Motor neuron (in vitro differentiated cells): ENCODE measurements at regions not wholly inside any gene's neighbourhood (a gene's known extent, or its start where the extent isn't known, plus 50 kb on each side); places are given as distances from the start of the nearest gene placed in this dataset.

Source experiments
- ATAC-seq, 8 experiments: fragments of 200-7000 bp; cut with Tn5 transposase; replicated peaks in 6 of 8; 2 replicates each; pipeline ENCODE4 v1.8.0; 2021; ENCODE audit warnings: mild to moderate bottlenecking in 8 of 8, moderate library complexity in 8 of 8
- H3K27ac ChIP-seq, 2 donors: fragments of 250-450 bp; sonication (Bioruptor Pico); 2 replicates each; pipeline ENCODE4 v1.9.0; 2021; ENCODE audit warnings: antibody characterized with exemption in 2 of 2, mild to moderate bottlenecking in 2 of 2, moderate library complexity in 1 of 2
- H3K4me1 ChIP-seq, 2 donors: fragments of 250-450 bp; sonication (Bioruptor Pico); replicated peaks in 1 of 2; 2 replicates each; pipeline ENCODE4 v1.6.1; 2021; ENCODE audit warnings: antibody characterized with exemption in 2 of 2, mild to moderate bottlenecking in 2 of 2, moderate library complexity in 1 of 2
- H3K4me3 ChIP-seq, 5 donors: fragments of 250-450 bp; sonication (Bioruptor Pico); 2 replicates each; pipeline ENCODE4 v1.9.0; 2021; ENCODE audit warnings: antibody characterized with exemption in 5 of 5, mild to moderate bottlenecking in 5 of 5, moderate library complexity in 4 of 5
- WGBS, 10 experiments: fragments of 450-650 bp; shearing (Covaris generic); methylation state at CpG; one replicate each; pipeline ENCODE4 v1.0.0; 2022; 5-methylcytosine and 5-hydroxymethylcytosine counted together
- in situ Hi-C, 9 experiments: fragments of 400-800 bp; cut with MboI; loops; one replicate each; pipeline ENCODE4 v1.15.0; 2021; ENCODE audit warnings: low sequenced_read_pairs in 9 of 9, low pct_unique_long_range_greater_than_20kb in 2 of 9; ENCODE audit not compliant: unreplicated experiment in 9 of 9

DNA sequence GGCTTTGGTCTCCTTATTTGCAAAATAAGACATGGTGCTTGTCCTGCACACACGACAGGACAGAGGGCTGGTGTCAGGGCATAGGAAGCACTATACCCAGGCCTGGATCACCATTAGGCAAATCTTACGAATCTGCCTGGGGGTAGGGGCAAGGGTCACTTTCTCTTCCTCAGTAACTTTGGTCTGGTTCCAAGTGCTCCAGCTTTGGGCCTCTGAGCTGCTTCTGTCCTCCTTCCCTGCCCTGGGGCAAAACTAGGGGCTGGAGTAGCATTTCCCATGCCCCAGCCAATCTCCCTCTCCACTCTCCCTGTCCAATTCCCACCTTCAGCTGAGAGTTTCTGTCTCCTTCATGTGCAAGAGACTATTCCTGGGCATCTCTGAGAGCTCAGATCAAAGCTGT is 123.7 kb upstream of the NECTIN1 start:
- no peak overlapping the region for H3K4me3 ChIP-seq
- H3K4me1 ChIP-seq = peaks cover 3 to 5% of the 10 kb centered on the region in 2 donors
- H3K27ac ChIP-seq = no peak overlapping the region
- in situ Hi-C loops = no loop called here
- WGBS, 10 experiments = 20 to 60% (median 40%) methylated on average over 1 of the region's 2 CpGs; no CpG with 5 or more reads in 7 of the 10 experiments
- peak in 2 of 8 experiments; percentile 18 to 43 for ATAC-seq

DNA sequence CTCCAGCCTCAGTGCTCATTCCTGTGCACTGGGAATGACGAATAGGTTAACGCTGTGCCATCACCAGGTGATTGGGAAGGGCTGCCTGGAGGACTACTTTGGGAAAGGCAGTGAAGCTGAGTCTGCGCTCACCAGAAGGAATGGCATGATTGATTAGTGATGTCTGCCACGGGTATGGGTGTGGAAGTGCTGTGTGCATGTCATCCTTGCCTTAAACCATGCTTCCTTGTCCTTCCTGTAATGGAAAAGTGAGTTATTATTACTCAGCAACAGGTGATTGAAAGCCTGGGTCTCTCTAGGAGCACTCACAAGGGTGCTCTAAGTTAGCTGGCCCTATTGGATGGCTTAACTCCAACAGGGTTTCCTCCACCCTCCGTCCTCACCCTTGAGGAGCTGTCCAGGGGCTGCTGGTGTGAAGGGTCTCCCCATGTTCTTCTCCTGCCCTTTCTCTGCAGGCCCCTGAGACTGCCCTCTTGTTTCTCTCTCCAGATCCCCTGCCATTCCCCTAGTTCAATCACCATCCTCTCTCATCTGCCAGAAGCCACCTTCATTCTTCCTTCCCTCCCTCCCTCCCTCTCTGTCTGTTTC is 121.9 kb upstream of the NECTIN1 start:
- H3K4me1 ChIP-seq = peaks cover 5 to 6% of the 10 kb centered on the region in 2 donors
- H3K4me3 ChIP-seq = no peak overlapping the region
- in situ Hi-C loops = no loop called here
- ATAC-seq = no peak
- H3K27ac ChIP-seq = no peak overlapping the region
- 50 to 91% (median 81%) methylated on average over 3 to 4 of the region's 5 CpGs; no CpG with 5 or more reads in 5 of the 10 experiments for WGBS, 10 experiments

DNA sequence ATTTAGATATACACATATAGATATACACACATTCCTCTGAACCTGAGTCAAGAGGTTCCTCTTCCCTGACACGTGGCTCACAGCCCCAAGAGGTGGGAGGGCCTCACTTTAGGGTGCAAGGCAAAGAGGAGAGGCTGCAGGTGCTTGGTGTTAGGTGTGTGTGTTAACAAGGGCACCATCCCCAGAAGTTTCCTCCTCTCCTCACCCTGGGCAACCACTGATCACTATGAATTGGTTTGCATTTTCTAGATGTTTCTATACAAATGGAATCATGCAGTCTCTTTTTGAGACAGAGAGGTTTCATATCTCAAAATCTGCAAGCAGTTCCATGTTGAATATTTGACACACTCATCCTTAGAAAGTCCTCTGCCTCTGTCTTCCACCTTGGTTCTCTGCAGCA is 120.9 kb upstream of the NECTIN1 start:
- no peak overlapping the region for H3K27ac ChIP-seq
- H3K4me3 ChIP-seq = no peak overlapping the region
- ATAC-seq = no peak
- H3K4me1 ChIP-seq = peaks cover 8% of the 10 kb centered on the region in 2 donors
- in situ Hi-C loops = no loop called here
- 0 to 33% (median 20%) methylated on average over 1 of the region's 1 CpG; no CpG with 5 or more reads in 5 of the 10 experiments for WGBS, 10 experiments

DNA sequence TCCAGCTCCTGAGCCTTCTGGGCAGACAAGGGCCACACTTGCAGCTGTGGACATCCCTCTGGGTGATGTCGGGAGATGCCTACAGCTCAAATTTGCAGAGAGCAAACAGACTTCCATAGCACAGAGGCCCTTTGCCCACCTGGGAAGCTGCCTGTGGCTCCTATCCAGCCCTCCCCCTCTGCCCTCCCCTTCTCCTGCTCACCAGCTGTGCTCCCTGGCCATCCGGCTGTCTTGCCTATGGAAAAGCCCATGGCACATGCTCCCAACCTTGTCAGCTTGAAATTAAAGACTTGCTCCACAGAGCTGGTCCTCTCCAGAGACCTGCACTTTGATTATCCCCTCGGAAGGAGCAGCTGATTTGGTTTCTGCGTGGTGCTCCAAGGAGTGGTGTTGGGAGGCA is 118.9 kb upstream of the NECTIN1 start:
- no peak overlapping the region for H3K27ac ChIP-seq
- WGBS, 10 experiments = 20 to 80% (median 50%) methylated on average over 1 of the region's 4 CpGs; no CpG with 5 or more reads in 7 of the 10 experiments
- H3K4me1 ChIP-seq = peaks cover 11 to 20% of the 10 kb centered on the region in 2 donors
- peak in 3 of 8 experiments; percentile 11 to 42 (median 11) for ATAC-seq
- H3K4me3 ChIP-seq = no peak overlapping the region
- in situ Hi-C loops = no loop called here

DNA sequence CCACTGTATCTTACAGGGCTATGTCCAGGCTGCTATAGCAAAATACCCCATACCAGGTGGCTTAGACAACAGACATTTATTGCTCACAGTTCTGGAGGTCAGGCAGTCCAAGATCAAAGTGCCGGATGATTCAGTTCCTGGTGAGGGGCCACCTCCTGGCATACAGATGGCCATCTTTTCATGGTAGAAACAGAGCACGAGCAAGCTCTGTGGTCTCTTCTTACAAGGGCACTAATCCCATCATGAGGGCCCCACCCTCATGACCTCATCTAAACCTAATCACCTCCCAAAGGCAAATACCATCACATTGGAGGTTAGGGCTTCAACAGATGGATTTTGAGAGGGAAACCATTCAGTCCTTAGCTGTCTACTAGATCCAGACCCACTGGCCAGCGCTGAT is 117.4 kb upstream of the NECTIN1 start:
- Histone ChIP-seq H3K4me1 (peaks cover 11 to 23% of the 10 kb centered on the region in 2 donors), H3K27ac (no peak overlapping the region), H3K4me3 (no peak overlapping the region)
- 60 to 100% (median 85%) methylated on average over 1 to 3 of the region's 3 CpGs; no CpG with 5 or more reads in 4 of the 10 experiments for WGBS, 10 experiments
- in situ Hi-C loops = no loop called here
- no peak for ATAC-seq

DNA sequence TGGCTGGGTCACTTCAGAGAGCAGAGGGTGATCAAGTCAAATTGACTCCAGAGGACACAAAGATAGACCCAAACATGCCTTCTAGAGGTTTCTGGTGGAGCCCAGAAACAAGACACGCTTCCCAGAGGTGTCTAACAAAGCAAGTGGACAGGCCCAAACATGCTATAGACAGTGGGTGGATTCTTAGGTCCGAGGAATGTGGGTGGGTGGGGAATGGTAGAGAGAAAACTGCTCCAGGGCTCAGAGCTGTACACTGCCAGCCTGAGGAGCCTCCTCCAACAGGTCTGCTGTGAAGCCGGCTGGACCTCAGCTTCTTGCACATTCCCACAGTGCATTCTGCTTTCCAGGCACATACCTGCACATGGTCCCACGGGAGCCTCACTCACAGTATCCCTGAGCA is 116.8 kb upstream of the NECTIN1 start:
- peak in 2 of 8 experiments; percentile 7 to 10 for ATAC-seq
- Histone ChIP-seq H3K4me3 (no peak overlapping the region), H3K27ac (no peak overlapping the region), H3K4me1 (peaks cover 11 to 26% of the 10 kb centered on the region in 2 donors)
- in situ Hi-C loops = no loop called here
- WGBS, 10 experiments = 38 to 90% (median 80%) methylated on average over 1 to 3 of the region's 4 CpGs; no CpG with 5 or more reads in 5 of the 10 experiments

DNA sequence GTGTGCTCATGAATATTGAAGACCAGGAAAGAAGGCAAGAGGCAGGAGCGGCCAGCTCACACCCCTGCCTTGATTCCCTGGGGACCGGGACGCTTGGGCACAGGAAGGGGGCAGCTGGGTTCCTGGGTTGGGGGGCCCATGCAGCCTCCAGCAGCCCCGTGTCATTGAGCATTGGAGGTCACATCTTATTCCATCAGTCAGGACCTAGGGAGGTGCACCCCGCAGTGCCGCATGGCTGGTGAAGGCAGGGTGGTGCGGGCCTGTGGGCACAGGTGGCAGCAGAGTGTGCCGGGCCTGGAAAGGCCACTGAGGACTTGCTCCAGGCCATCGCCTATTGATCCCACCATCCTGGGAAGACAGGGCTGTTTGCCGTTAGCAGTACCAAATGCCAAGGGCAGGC is 116.3 kb upstream of the NECTIN1 start:
- 80 to 100% (median 88%) methylated on average over 1 to 4 of the region's 10 CpGs; no CpG with 5 or more reads in 6 of the 10 experiments for WGBS, 10 experiments
- in situ Hi-C loops = no loop called here
- ATAC-seq = no peak
- no peak overlapping the region for H3K4me3 ChIP-seq
- H3K27ac ChIP-seq = no peak overlapping the region
- peaks cover 11 to 26% of the 10 kb centered on the region in 2 donors for H3K4me1 ChIP-seq

DNA sequence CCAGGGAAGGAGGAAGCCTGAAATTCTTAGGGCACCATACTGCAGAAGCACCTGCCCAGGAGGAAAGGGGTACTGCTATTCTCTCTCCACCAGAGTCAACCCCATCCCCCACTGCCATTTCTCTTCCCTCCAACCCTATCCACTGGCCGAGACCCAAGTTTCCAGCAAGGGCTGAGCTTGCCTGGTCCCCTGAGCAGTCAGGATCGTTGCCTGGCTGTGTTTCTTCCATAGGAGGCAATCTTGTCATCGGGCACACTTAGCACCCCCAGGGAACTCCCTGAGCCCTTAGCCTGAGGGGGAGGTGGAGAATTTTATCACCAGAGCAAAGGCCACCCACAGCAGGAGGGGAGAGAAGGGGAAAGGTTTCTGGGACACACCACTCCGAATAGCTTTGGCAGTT is 115.8 kb upstream of the NECTIN1 start:
- WGBS, 10 experiments = 20 to 86% (median 24%) methylated on average over 1 to 3 of the region's 4 CpGs; no CpG with 5 or more reads in 6 of the 10 experiments
- Histone ChIP-seq H3K4me3 (no peak overlapping the region), H3K4me1 (peaks cover 12 to 26% of the 10 kb centered on the region in 2 donors), H3K27ac (no peak overlapping the region)
- in situ Hi-C loops = no loop called here
- ATAC-seq = no peak

DNA sequence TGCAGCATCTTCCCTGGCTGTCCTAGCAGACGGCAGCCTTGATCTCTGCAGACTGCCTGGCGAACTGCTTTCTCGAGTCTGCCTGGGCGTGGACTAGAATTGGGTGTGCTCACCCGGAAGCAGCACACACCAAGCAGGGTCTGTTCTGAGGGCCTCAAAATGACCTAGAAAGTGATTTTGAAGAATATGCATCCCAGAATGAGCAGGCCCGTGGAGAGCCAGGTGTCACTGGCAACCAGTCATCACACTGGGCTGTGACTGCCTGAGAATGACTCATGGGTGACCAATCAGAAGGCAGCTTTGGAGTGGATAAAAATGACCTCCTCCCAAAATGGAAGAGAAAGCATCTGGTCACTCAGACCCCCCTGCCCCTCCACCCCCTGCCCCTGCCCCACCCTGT is 114.9 kb upstream of the NECTIN1 start:
- Histone ChIP-seq H3K4me1 (peaks cover 22 to 35% of the 10 kb centered on the region in 2 donors), H3K4me3 (no peak overlapping the region), H3K27ac (no peak overlapping the region)
- in situ Hi-C loops = no loop called here
- peak; percentile 62 to 97 (median 86) for ATAC-seq
- 0 to 100% (median 40%) methylated on average over 1 to 4 of the region's 6 CpGs; no CpG with 5 or more reads in 2 of the 10 experiments for WGBS, 10 experiments

DNA sequence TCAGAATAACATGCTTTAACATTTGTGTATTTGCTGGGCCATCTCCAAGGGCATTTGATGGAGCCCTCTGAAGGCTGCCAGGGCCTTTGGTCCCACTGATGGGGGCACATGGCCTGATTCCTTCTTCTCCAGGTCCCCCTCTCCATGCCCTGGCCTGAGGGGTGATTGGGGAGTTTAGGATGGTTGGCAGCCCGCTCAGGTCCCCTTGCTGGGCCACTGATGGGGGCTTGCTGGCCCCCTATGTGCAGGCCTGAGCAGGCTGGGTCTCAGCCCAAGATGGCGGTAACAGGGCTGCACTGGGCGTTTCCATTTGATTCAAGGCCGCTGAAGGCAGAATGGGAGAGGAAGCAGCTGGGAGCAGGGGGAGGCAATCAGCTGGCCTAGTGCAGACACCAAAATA is 113.7 kb upstream of the NECTIN1 start:
- in situ Hi-C loops = no loop called here
- 57 to 100% (median 90%) methylated on average over 2 to 3 of the region's 4 CpGs; no CpG with 5 or more reads in 7 of the 10 experiments for WGBS, 10 experiments
- no peak for ATAC-seq

DNA sequence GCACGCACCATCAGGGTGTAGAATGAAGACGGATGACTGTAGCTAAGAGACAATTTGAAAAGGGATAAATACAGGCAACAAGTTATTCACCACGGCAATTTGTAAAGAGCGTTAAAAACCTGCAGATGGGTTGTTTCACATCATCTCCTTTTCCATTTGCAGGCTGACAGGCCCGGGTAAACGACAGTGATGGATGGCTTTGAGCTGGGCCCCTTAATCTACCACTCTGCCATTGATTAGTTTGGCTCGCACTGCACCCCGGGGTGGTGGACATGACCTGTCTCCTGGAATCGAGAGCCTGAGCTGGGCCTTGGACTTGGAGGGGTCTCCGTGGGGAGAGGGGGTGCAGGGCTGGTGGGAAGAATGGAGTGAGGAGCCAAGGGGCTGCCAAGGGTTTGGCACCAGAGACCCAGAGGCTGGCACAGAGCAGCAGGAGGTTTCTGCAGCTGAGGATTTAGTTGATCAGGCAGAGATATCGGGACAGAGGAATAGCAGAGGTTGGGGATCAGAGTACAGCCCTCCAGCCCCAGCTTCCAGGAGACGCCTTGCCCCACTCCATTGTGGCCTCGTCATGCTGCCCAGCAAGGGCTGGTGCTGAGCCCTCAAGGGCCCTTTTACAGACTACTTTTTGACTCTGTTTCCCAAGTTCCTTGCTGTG is 110.6 kb upstream of the NECTIN1 start:
- 0 to 40% (median 29%) methylated on average over 1 to 4 of the region's 13 CpGs; no CpG with 5 or more reads in 3 of the 10 experiments for WGBS, 10 experiments
- Histone ChIP-seq H3K4me1 (peaks cover 17 to 27% of the 10 kb centered on the region in 2 donors), H3K27ac (peak overlapping the region in 1 of 2 donors; percentile 14), H3K4me3 (no peak overlapping the region)
- ATAC-seq = peak in 5 of 8 experiments; percentile 35 to 63 (median 50)
- in situ Hi-C loops = no loop called here

More for the DNA sequence above, 113.7 kb upstream of the NECTIN1 start:
- peaks cover 20 to 35% of the 10 kb centered on the region in 2 donors for H3K4me1 ChIP-seq
- H3K27ac ChIP-seq = no peak overlapping the region
- no peak overlapping the region for H3K4me3 ChIP-seq

DNA sequence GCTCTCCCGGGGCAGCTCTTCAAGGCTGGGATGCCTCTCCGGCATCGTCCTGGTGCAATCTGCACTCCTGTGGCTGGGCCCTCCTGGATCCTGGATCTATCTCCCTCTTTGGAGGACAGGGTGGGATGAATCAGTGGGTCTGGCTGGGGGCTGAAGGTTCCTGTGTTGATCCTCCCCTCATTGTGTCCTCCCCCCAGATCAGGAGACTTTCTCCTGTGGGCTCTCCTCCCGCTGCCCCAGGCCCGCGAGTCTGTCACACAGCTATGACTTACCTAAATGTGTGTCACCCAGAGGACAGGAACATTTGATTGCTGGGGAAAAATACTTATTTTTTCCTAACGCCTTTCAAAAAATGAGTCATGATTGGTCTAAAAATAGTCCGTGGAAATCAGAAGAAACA is 106.8 kb upstream of the NECTIN1 start:
- WGBS, 10 experiments = 34 to 100% (median 76%) methylated on average over 1 to 5 of the region's 8 CpGs; no CpG with 5 or more reads in 3 of the 10 experiments
- Histone ChIP-seq H3K27ac (no peak overlapping the region), H3K4me3 (no peak overlapping the region), H3K4me1 (peaks cover 24 to 27% of the 10 kb centered on the region in 2 donors)
- in situ Hi-C loops = no loop called here
- peak in 5 of 8 experiments; percentile 66 to 82 (median 80) for ATAC-seq

DNA sequence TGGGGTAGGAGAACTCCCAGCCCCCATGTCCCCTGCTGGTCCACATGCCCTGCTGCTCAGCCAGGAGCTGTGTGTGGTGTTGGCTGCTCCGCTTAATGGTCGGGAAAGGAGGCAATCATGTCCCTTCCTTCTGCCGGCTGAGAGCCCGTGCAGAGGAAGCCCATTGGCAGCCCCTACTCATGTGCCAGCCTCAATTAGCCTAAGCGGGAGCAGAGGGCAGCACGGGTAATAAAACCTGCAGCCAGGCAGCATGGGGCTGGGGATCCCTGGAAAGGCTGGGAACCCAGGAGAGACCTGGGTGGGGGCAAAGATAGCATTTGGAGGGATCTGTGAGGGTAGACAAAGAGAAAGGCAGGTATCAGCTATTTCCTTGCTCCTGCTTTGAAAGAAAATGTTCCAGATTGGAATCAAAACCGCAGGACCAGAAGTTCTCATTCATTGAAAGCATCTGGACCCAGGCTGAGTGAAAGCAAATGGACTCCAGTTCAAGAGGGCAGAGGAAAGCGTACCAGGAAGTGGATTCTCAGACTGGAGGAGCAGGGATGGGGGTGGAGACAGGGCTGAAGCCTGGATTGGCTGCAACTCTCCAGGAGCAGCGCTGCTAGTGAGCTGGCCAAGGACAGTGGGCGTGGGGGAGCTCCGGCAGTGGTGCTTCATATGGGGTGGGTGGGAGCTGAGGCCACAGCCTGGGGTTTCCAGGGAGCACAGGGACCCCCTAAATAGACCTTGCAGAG is 103.4 kb upstream of the NECTIN1 start:
- 0 to 67% (median 25%) methylated on average over 1 of the region's 11 CpGs; no CpG with 5 or more reads in 6 of the 10 experiments for WGBS, 10 experiments
- no peak overlapping the region for H3K4me3 ChIP-seq
- H3K27ac ChIP-seq = peak overlapping the region; percentile 6 to 9
- peaks cover 23 to 25% of the 10 kb centered on the region in 2 donors for H3K4me1 ChIP-seq
- ATAC-seq = peak; percentile 67 to 99 (median 78)
- in situ Hi-C loops = no loop called here
